HEK293T (cell line): ENCODE measurements at regions not wholly inside any gene's neighbourhood (a gene's known extent, or its start where the extent isn't known, plus 50 kb on each side); places are given as distances from the start of the nearest gene placed in this dataset.

Experiments used
- CTBP1 ChIP-seq: fragments of 450-650 bp; IDR thresholded peaks from 2 replicates; pipeline ENCODE4 v1.6.1; 2016; ENCODE audit warnings: borderline replicate concordance
- FOXA1 ChIP-seq: fragments of 450-650 bp; IDR thresholded peaks from 2 replicates; pipeline ENCODE4 v1.6.1; 2016; ENCODE audit warnings: mild to moderate bottlenecking
- FOXK2 ChIP-seq: fragments of 450-650 bp; IDR thresholded peaks from 2 replicates; pipeline ENCODE4 v1.6.1; 2016; ENCODE audit warnings: mild to moderate bottlenecking
- FOXM1 ChIP-seq: fragments of 450-650 bp; IDR thresholded peaks from 2 replicates; pipeline ENCODE4 v1.6.1; 2017; ENCODE audit warnings: mild to moderate bottlenecking, borderline replicate concordance
- L3MBTL2 ChIP-seq: fragments of 450-650 bp; conservative IDR thresholded peaks from 2 replicates; pipeline ENCODE4 v1.6.1; 2016; ENCODE audit warnings: mild to moderate bottlenecking
- PKNOX1 ChIP-seq: fragments of 450-650 bp; IDR thresholded peaks from 2 replicates; pipeline ENCODE4 v1.6.1; 2016
- TARDBP ChIP-seq: fragments of 450-650 bp; IDR thresholded peaks from 2 replicates; pipeline ENCODE4 v1.6.1; 2016

DNA sequence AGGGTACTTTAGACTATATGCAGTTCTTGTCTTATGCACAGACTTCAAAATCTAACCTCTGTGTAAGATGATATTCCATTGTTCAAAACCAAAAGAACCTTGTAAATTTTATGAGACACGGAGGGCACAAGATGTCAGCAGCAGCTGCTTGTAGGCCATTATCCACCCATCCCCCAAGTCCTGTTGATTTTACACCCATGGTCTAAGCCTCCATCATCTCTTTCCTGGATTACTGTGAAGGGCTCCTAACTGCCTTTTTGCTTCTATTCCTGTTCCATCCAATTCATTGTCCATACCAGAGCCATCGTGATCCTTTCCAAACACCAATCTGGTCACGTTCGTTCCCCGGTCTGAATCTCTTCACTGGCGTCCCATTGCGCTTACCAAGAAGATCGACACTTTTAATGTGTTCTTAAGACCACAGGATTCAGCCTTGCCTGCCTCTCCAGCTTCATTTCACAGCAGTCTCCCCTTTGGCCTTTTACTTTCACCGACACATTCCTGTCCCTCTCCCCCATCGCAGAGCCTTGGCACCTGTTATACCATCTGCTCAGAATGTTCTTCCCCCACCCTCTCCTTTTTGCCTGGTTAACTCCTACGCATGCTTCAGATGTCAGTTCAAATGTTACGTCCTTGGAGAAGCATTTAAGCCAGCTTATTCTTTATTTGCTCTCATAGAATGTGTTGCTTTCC is 107.3 kb upstream of the POU3F1 start:
- TF ChIP-seq TARDBP (no peak), FOXK2 (no peak), FOXM1 (no peak), L3MBTL2 (no peak), PKNOX1 (no peak), FOXA1 (no peak), CTBP1 (no peak)
